Adrenal gland (tissue), 9 donors: ENCODE measurements at regions not wholly inside any gene's neighbourhood (a gene's known extent, or its start where the extent isn't known, plus 50 kb on each side); places are given as distances from the start of the nearest gene placed in this dataset.

Experiments
- DNase-seq, 7 donors: peaks; one replicate each; pipeline ENCODE4 v3.0.0-alpha.2; 2019 to 2020
- H3K27ac ChIP-seq, 5 donors: fragments of 200-600 bp; sonication (generic) in 4 of 5; 1 replicate in 3 of 5; 2 replicates in 2 of 5; pipeline versions ENCODE4 v1.5.1 to v1.8.0; 2016 to 2020; ENCODE audit warnings: mild to moderate bottlenecking in 1 of 5
- H3K27me3 ChIP-seq: fragments of 200-600 bp; 2 replicates; pipeline ENCODE4 v1.8.0; 2021
- H3K36me3 ChIP-seq, 2 donors: fragments of 200-600 bp; replicated peaks in 1 of 2; 1 replicate in 1 of 2; 2 replicates in 1 of 2; pipeline versions ENCODE4 v1.5.1 to v1.8.0; 2018 to 2022
- H3K4me1 ChIP-seq, 2 donors: fragments of 200-600 bp; replicated peaks in 1 of 2; 1 replicate in 1 of 2; 2 replicates in 1 of 2; pipeline versions ENCODE4 v1.5.1 to v1.8.0; 2018 to 2021
- H3K4me3 ChIP-seq, 4 donors: fragments of 200-600 bp; sonication (generic) in 3 of 4; one replicate each; pipeline ENCODE4 v1.5.1; 2016 to 2018
- H3K9me3 ChIP-seq, 3 donors: fragments of 200-600 bp; sonication (generic) in 1 of 3; replicated peaks in 1 of 3; 1 replicate in 2 of 3; 2 replicates in 1 of 3; pipeline versions ENCODE4 v1.5.1 to v1.8.0; 2016 to 2021
- CTCF ChIP-seq, 6 experiments: fragments of 450-650 bp in 4 of 6; fragments of 200-600 bp in 2 of 6; sonication (generic) in 1 of 6; IDR thresholded peaks; 1 replicate in 5 of 6; 2 replicates in 1 of 6; pipeline versions ENCODE4 v1.5.1 to v1.8.0; 2016 to 2021; ENCODE audit warnings: antibody characterized with exemption in 6 of 6, mild to moderate bottlenecking in 2 of 6, moderate library complexity in 1 of 6
- POLR2A ChIP-seq, 2 donors: fragments of 450-650 bp; IDR thresholded peaks; one replicate each; pipeline ENCODE4 v1.6.1; 2017; ENCODE audit warnings: antibody characterized with exemption in 2 of 2, mild to moderate bottlenecking in 2 of 2, moderate library complexity in 1 of 2
- WGBS, 4 donors: extraction: QIAGEN DNeasy Blood & Tissue Kit in 2 of 4; methylation state at CpG; one replicate each; pipeline versions ENCODE4 v1.1.5 to v1.1.7; 2013 to 2017; 5-methylcytosine and 5-hydroxymethylcytosine counted together
- intact Hi-C, 2 donors: fragments of 100-400 bp; cut with DNase I; formaldehyde crosslinking; loops; one replicate each; pipeline versions ENCODE4 v1.14.1 to v1.15.0; 2022 to 2023
- donor health status: healthy with polysubstance abuse.
- donor health status: Bipolar disorder and iron deficiency.
- donor health status: DM: yes; HTN: yes; CAD: no.
- donor health status: DM: no; HTN: no; CAD: no.
- donor health status: DM: no; HTN: no; CAD: no.

DNA sequence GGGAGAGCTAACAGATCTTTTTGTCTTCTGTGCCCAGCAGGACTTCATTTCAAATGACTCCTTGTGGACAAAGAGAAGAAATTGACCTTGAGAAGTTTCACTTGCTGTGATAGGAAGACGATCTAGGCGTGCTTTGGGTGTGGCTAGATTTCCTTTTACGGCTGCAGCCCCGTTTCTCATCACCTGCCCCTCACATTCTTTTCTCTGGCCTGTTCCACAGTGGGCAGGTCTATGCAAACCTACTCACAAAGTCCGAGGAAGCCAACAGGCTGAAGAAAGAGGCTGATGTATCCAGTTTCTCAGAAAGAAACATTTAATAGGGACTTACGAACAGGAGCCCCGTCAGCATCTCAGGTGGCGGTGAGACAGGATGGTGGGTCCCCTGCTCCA, 231.8 kb downstream of the FGF9 start:
- Histone ChIP-seq H3K4me3 (no peak overlapping the region), H3K27me3 (no peaks in the 10 kb centered on the region), H3K36me3 (no peaks in the 10 kb centered on the region), H3K4me1 (no peaks in the 10 kb centered on the region), H3K9me3 (no peaks in the 10 kb centered on the region), H3K27ac (no peak overlapping the region)
- DNase-seq = no peak
- WGBS, 4 donors = 73 to 86% (median 78%) methylated on average over 8 of the region's 8 CpGs
- no peak for TF ChIP-seq CTCF (IDR thresholded peaks at IDR 0.05)
- intact Hi-C loops = no loop called here

DNA sequence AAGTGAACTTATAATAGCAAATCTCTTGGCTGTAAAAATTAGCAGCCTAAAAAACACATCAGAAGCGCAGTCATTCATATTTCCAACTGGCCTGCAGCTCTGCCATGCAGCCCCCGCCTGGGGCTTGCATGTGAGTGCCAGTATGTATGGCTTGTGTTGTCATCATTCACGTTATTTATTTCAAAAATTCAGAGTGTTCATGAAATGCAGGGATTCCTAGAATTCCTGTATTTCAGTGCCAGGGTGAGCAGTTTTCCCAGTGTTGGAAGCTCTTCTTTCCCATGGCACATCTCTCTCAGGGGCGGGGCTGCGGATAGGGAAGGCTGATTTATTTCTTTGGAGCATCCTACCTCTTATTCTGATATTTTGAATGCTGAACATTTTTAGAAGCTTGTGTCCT, 234.6 kb downstream of the FGF9 start:
- 69 to 85% (median 81%) methylated on average over 5 of the region's 5 CpGs for WGBS, 4 donors
- no peak for DNase-seq
- Histone ChIP-seq H3K4me3 (no peak overlapping the region), H3K36me3 (no peaks in the 10 kb centered on the region), H3K9me3 (no peaks in the 10 kb centered on the region), H3K4me1 (no peaks in the 10 kb centered on the region), H3K27me3 (no peaks in the 10 kb centered on the region), H3K27ac (no peak overlapping the region)
- TF ChIP-seq POLR2A (IDR thresholded peaks at IDR 0.05) (no peak), CTCF (IDR thresholded peaks at IDR 0.05) (no peak)
- intact Hi-C loops = no loop called here

DNA sequence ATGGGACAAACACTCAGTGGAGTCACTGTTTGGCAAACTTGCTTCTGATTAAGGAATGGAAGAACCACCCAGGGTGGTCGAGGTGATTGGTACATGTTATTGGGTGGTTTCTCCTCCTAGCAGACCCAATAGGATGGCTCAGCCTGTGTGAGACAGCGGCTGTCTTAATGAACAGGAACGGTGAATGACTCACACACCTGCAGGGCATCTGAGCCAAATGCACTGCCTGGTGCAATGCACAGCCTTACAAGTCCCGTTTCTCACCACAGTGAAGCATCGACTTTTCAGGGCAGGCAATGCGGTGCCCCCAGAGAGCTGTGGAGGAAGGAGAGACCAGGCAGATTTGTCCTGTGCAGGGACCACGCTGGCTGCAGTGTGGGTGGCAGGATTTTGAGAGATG, 238.5 kb downstream of the FGF9 start:
- Histone ChIP-seq H3K27ac (no peak overlapping the region), H3K36me3 (no peaks in the 10 kb centered on the region), H3K4me1 (no peaks in the 10 kb centered on the region), H3K4me3 (no peak overlapping the region), H3K9me3 (no peaks in the 10 kb centered on the region), H3K27me3 (no peaks in the 10 kb centered on the region)
- no peak for DNase-seq
- WGBS, 4 donors = 56 to 78% (median 72%) methylated on average over 7 of the region's 7 CpGs
- intact Hi-C loops = no loop called here
- no peak for TF ChIP-seq POLR2A (IDR thresholded peaks at IDR 0.05)

GRCh38 chr13:21910546-21910945, 239.7 kb downstream of the FGF9 start:
- no peak for TF ChIP-seq CTCF (IDR thresholded peaks at IDR 0.05)
- no peak for TF ChIP-seq POLR2A (IDR thresholded peaks at IDR 0.05)
- Histone ChIP-seq H3K4me3 (no peak overlapping the region), H3K36me3 (no peaks in the 10 kb centered on the region), H3K4me1 (no peaks in the 10 kb centered on the region), H3K27me3 (no peaks in the 10 kb centered on the region), H3K9me3 (no peaks in the 10 kb centered on the region), H3K27ac (no peak overlapping the region)
- DNase-seq = no peak
- intact Hi-C loops = no loop called here
- WGBS, 4 donors = 80 to 93% (median 87%) methylated on average over 6 of the region's 6 CpGs

DNA sequence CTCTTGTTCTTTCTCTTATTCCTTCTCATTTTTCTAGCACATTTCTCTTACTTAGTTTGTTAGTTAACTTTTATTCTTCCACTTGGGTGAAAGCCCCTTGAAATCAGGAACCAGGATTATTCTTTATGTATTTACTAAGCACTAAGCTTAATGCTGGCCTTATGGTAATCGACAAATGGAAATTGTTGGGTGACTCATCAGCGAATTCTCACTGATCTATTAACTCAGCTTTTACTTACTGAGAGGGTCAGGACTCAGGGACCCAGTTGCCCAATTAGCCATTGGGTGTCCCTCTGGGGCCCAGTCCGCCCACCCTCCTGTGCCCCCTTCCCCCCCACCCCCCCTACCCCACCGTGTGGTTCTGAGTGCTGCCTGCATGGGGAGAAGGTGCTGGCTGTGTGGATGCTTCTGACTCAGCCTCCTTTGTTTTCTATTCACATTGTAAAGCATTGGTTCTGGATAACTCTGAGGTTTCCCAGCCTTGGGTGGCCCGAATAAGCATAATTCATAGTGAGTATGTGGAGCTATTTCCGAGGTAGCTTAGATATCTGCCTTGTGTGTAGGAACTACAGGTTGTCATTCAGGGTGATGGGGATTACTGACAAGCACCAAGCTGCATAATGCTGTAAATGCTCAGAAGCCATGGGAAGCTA, 240.9 kb downstream of the FGF9 start:
- Histone ChIP-seq H3K36me3 (no peaks in the 10 kb centered on the region), H3K4me3 (no peak overlapping the region), H3K4me1 (no peaks in the 10 kb centered on the region), H3K9me3 (no peaks in the 10 kb centered on the region), H3K27ac (no peak overlapping the region), H3K27me3 (no peaks in the 10 kb centered on the region)
- WGBS, 4 donors = 67 to 83% (median 75%) methylated on average over 6 of the region's 6 CpGs
- intact Hi-C loops = no loop called here
- TF ChIP-seq POLR2A (IDR thresholded peaks at IDR 0.05) = no peak
- TF ChIP-seq CTCF (IDR thresholded peaks at IDR 0.05) = no peak
- no peak for DNase-seq
